ENCODE measurements at regions not wholly inside any gene's neighbourhood (a gene's known extent, or its start where the extent isn't known, plus 50 kb on each side); places are given as distances from the start of the nearest gene placed in this dataset.

DNA sequence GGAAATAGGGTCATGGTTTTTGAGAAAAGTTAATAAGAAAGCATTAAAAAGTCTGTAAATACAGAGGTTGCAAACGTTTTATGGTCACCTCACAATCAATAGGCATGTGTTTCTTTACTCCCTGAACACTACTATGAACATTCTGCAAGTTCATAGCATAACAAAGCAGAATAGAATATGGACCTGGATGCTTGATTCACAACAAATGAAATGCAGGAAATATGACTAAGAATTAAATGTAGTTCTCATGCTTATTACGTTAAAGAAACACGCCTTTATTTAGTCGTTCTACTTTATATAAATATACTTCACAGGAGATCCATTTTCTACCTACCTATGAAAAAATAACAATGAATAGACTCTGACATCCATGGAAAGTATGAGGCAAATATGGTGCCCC lies 344.0 kb downstream of the KCTD12 start:
- Histone ChIP-seq H3K27me3 (ENCODE audit: low read depth) (peaks cover 3% of the 10 kb centered on the region), H3K4me3 (no peak overlapping the region), H3K4me1 (no peaks in the 10 kb centered on the region), H3K9me3 (no peaks in the 10 kb centered on the region), H3K36me3 (replicated peaks) (no peaks in the 10 kb centered on the region)
- in situ Hi-C loops (cut with MboI; ENCODE audit: low sequenced_read_pairs) = no loop called here
- DNase-seq (ENCODE audit: low spot score in 2 of 2) = no peak

DNA sequence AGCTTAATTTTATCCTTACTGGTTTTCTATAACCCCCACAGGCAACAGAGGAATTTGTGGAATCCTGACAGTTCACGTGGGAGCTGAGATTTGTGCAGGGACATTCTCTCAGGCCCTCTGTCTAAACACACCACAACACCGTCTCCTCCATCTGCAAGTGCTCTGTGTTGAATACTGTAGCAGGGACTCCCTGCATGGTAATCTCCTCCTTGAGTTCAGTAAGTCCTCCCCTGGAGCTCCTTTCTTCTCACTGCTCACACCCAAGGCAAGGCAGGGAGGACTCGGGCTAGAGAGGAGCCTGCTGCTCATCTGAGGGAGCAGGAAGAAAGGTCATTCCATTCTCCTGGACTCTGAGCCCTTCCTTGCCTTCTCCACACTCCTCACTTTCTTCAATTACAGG lies 348.2 kb downstream of the KCTD12 start:
- DNase-seq (ENCODE audit: low spot score in 2 of 2) = no peak
- no peaks in the 10 kb centered on the region for H3K4me1 ChIP-seq
- H3K4me3 ChIP-seq = no peak overlapping the region
- no peaks in the 10 kb centered on the region for H3K36me3 ChIP-seq (replicated peaks)
- H3K9me3 ChIP-seq = no peaks in the 10 kb centered on the region; the same call in 1 of the 2 replicates
- in situ Hi-C loops (cut with MboI; ENCODE audit: low sequenced_read_pairs) = no loop called here
- H3K27me3 ChIP-seq (ENCODE audit: low read depth) = peaks cover 3% of the 10 kb centered on the region

GRCh38 chr13:76533251-76533650 lies 353.0 kb downstream of the KCTD12 start:
- in situ Hi-C loops (cut with MboI; ENCODE audit: low sequenced_read_pairs) = no loop called here
- Histone ChIP-seq H3K36me3 (replicated peaks) (no peaks in the 10 kb centered on the region), H3K4me3 (no peak overlapping the region), H3K4me1 (no peaks in the 10 kb centered on the region), H3K27me3 (ENCODE audit: low read depth) (no peaks in the 10 kb centered on the region; the same call in 1 of the 2 replicates), H3K9me3 (no peaks in the 10 kb centered on the region; the same call in 1 of the 2 replicates)
- DNase-seq (ENCODE audit: low spot score in 2 of 2) = no peak

- H3K36me3 ChIP-seq (replicated peaks) = no peaks in the 10 kb centered on the region
- peaks cover 8% of the 10 kb centered on the region for H3K4me1 ChIP-seq
- in situ Hi-C loops (cut with MboI; ENCODE audit: low sequenced_read_pairs) = no loop called here
- no peaks in the 10 kb centered on the region for H3K9me3 ChIP-seq
- H3K4me3 ChIP-seq = no peak overlapping the region
- no peak for DNase-seq (ENCODE audit: low spot score in 2 of 2)
- peaks cover 3% of the 10 kb centered on the region; the same call in 1 of the 2 replicates for H3K27me3 ChIP-seq (ENCODE audit: low read depth)
These were observed 359.2 kb downstream of the KCTD12 start for GRCh38 chr13:76527041-76527440.

GRCh38 chr13:76523740-76524340 lies 362.4 kb downstream of the KCTD12 start:
- H3K4me1 ChIP-seq = peaks cover 8% of the 10 kb centered on the region
- no peaks in the 10 kb centered on the region for H3K36me3 ChIP-seq (replicated peaks)
- no peaks in the 10 kb centered on the region for H3K9me3 ChIP-seq
- H3K27me3 ChIP-seq (ENCODE audit: low read depth) = peaks cover 3% of the 10 kb centered on the region; the same call in 1 of the 2 replicates
- in situ Hi-C loops (cut with MboI; ENCODE audit: low sequenced_read_pairs) = no loop called here
- H3K4me3 ChIP-seq = no peak overlapping the region
- DNase-seq (ENCODE audit: low spot score in 2 of 2) = no peak

GRCh38 chr13:76522083-76522755 lies 364.0 kb downstream of the KCTD12 start:
- in situ Hi-C loops (cut with MboI; ENCODE audit: low sequenced_read_pairs) = no loop called here
- peak; percentile 33 to 58 for DNase-seq (ENCODE audit: low spot score in 2 of 2)

DNA sequence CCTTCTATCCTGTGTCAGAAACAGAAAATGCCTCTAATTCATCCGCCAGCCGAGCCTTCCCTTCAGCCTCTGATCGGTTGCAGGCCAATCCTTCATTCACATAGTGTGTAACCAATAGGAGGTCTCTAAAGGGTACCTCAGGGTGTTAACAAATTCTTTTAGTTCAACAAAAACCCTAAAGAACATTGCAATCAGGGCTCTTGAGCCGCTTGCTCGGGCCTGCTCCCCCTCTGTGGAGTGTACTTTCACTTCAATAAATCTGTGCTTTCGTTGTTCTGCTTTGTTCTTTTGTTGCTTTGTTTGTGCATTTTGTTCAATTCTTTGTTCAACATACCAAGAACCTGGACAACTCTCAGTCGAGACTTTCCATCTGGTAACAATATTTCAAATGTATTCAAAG lies 366.5 kb downstream of the KCTD12 start:
- Histone ChIP-seq H3K27me3 (ENCODE audit: low read depth) (peaks cover 10% of the 10 kb centered on the region), H3K9me3 (no peaks in the 10 kb centered on the region), H3K4me1 (peaks cover 8% of the 10 kb centered on the region), H3K4me3 (no peak overlapping the region), H3K36me3 (replicated peaks) (no peaks in the 10 kb centered on the region)
- DNase-seq (ENCODE audit: low spot score in 2 of 2) = no peak
- in situ Hi-C loops (cut with MboI; ENCODE audit: low sequenced_read_pairs) = no loop called here

More at GRCh38 chr13:76522083-76522755, 364.0 kb downstream of the KCTD12 start:
- no peaks in the 10 kb centered on the region for H3K36me3 ChIP-seq (replicated peaks)
- no peak overlapping the region for H3K4me3 ChIP-seq
- no peaks in the 10 kb centered on the region for H3K9me3 ChIP-seq
- peaks cover 10% of the 10 kb centered on the region for H3K27me3 ChIP-seq (ENCODE audit: low read depth)
- peaks cover 8% of the 10 kb centered on the region for H3K4me1 ChIP-seq

- Histone ChIP-seq H3K4me3 (no peak overlapping the region), H3K4me1 (no peaks in the 10 kb centered on the region), H3K9me3 (no peaks in the 10 kb centered on the region), H3K36me3 (replicated peaks) (no peaks in the 10 kb centered on the region), H3K27me3 (ENCODE audit: low read depth) (peaks cover 10% of the 10 kb centered on the region)
- no peak for DNase-seq (ENCODE audit: low spot score in 2 of 2)
- in situ Hi-C loops (cut with MboI; ENCODE audit: low sequenced_read_pairs) = no loop called here
These were observed 369.6 kb downstream of the KCTD12 start for GRCh38 chr13:76516586-76516985.

GRCh38 chr13:76516013-76516412 lies 370.2 kb downstream of the KCTD12 start:
- H3K27me3 ChIP-seq (ENCODE audit: low read depth) = peaks cover 10% of the 10 kb centered on the region
- in situ Hi-C loops (cut with MboI; ENCODE audit: low sequenced_read_pairs) = no loop called here
- no peaks in the 10 kb centered on the region for H3K36me3 ChIP-seq (replicated peaks)
- H3K9me3 ChIP-seq = no peaks in the 10 kb centered on the region
- H3K4me3 ChIP-seq = no peak overlapping the region
- no peak for DNase-seq (ENCODE audit: low spot score in 2 of 2)
- H3K4me1 ChIP-seq = no peaks in the 10 kb centered on the region

DNA sequence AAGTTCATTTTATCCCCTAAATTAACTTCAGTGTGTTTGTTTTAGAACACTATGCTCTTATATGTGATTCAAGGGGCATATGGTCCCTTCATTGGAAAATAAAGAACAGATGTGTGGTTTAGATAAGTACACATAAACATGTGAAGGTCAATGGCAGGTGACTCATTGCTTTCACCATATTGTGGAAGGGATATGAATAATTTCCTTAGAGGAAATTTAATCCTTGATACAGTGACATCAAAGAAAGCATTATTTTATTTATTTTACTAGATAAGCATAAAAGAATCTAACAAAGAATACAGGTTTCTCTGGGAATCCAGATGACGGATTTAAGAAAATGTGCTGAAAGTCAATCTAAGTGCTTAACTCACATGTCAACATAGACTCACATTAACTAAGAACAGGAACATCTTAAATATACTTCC lies 373.5 kb downstream of the KCTD12 start:
- Histone ChIP-seq H3K36me3 (replicated peaks) (no peaks in the 10 kb centered on the region), H3K4me1 (no peaks in the 10 kb centered on the region), H3K4me3 (no peak overlapping the region), H3K9me3 (no peaks in the 10 kb centered on the region), H3K27me3 (ENCODE audit: low read depth) (peaks cover 10% of the 10 kb centered on the region)
- no peak for DNase-seq (ENCODE audit: low spot score in 2 of 2)
- in situ Hi-C loops (cut with MboI; ENCODE audit: low sequenced_read_pairs) = no loop called here

DNA sequence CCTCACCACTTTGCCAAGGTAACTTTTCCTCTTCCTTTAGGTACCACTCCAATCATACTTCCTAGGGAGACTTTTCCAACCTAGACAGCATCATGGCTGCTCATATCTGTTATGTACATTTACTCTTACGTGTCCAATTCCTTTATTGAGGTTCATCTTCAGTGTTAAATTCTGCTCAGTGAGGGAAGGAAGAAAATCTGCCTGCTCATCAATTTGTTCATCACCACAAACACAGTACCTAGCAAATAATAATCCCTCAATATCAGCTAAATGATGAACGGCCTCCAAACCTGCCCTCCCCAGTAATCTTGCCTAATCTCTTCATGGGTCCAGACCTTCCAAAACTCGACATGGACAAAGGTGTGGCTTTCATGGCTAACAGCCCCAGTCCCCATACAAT lies 380.8 kb downstream of the KCTD12 start:
- Histone ChIP-seq H3K4me3 (no peak overlapping the region), H3K27me3 (ENCODE audit: low read depth) (peaks cover 8% of the 10 kb centered on the region; the same call in 1 of the 2 replicates), H3K36me3 (replicated peaks) (no peaks in the 10 kb centered on the region), H3K9me3 (no peaks in the 10 kb centered on the region), H3K4me1 (no peaks in the 10 kb centered on the region)
- in situ Hi-C loops (cut with MboI; ENCODE audit: low sequenced_read_pairs) = no loop called here
- DNase-seq (ENCODE audit: low spot score in 2 of 2) = no peak

DNA sequence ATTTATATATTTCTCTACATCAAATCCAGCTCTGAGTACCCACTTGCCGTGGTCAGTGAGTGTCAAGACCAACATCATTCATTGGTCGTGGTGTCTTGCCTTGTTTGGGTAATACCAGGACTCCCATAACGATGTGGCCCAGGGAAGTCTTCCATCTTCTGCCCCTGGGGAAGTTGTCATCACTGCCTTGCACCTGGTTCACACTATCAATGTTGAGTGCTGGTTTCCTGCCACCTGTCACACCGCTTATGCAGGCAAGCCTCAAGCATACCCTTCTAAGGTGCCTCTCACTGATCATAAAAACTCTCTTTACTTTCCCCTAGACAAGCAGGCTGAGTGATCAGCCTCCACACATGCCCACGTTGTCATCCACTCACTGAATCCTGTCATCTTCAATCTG lies 382.4 kb downstream of the KCTD12 start:
- no peaks in the 10 kb centered on the region for H3K9me3 ChIP-seq
- no peak for DNase-seq (ENCODE audit: low spot score in 2 of 2)
- no peaks in the 10 kb centered on the region for H3K4me1 ChIP-seq
- in situ Hi-C loops (cut with MboI; ENCODE audit: low sequenced_read_pairs) = no loop called here
- no peak overlapping the region for H3K4me3 ChIP-seq
- peaks cover 7% of the 10 kb centered on the region; the same call in 1 of the 2 replicates for H3K27me3 ChIP-seq (ENCODE audit: low read depth)
- H3K36me3 ChIP-seq (replicated peaks) = no peaks in the 10 kb centered on the region

- no peaks in the 10 kb centered on the region for H3K9me3 ChIP-seq
These were observed 382.9 kb downstream of the KCTD12 start for GRCh38 chr13:76503291-76503690.

GRCh38 chr13:76500894-76501293 lies 385.3 kb downstream of the KCTD12 start:
- no peak for DNase-seq (ENCODE audit: low spot score in 2 of 2)
- Histone ChIP-seq H3K36me3 (replicated peaks) (no peaks in the 10 kb centered on the region), H3K4me3 (no peak overlapping the region), H3K9me3 (no peaks in the 10 kb centered on the region), H3K27me3 (ENCODE audit: low read depth) (peaks cover 7% of the 10 kb centered on the region; the same call in 1 of the 2 replicates), H3K4me1 (no peaks in the 10 kb centered on the region)
- in situ Hi-C loops (cut with MboI; ENCODE audit: low sequenced_read_pairs) = no loop called here

More at GRCh38 chr13:76503291-76503690, 382.9 kb downstream of the KCTD12 start:
- no peaks in the 10 kb centered on the region for H3K4me1 ChIP-seq
- no peaks in the 10 kb centered on the region for H3K36me3 ChIP-seq (replicated peaks)
- peaks cover 7% of the 10 kb centered on the region; the same call in 1 of the 2 replicates for H3K27me3 ChIP-seq (ENCODE audit: low read depth)
- no peak for DNase-seq (ENCODE audit: low spot score in 2 of 2)
- in situ Hi-C loops (cut with MboI; ENCODE audit: low sequenced_read_pairs) = no loop called here
- no peak overlapping the region for H3K4me3 ChIP-seq

Measured in HAP-1 (cell line).